ENCODE measurements at regions not wholly inside any gene's neighbourhood (a gene's known extent, or its start where the extent isn't known, plus 50 kb on each side); places are given as distances from the start of the nearest gene placed in this dataset.

DNA sequence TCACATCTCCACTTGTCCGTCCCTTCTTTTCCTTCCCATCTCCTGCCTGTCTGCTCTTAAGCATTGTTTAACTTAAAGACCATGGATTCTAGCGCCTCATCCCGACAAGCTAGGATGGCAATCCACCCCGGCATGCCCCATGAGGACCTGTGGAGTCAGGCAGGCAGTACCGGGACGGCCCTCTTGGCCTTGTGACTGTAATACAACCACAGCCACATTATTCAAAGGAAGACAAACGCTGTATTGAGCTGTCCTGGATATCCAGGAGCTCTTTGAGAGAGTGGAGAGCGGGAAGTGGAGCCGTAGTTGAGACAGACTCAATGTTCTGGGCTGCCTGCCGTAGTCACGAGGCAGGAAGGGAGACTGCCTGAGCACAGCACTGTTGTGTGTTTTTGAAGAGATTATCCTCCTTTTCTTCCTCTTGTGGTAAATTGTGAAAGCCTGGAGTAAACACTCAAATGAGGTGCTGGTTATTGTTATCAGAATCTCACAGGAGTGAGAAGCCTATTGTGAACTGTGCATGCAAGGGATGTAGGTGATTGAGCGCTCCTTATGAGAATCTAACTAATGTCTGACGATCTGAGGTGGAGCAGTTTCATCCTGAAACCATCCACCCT, 929.8 kb upstream of the CNTNAP5 start:
- H3K9ac ChIP-seq (ENCODE audit: low read depth, low read length): no peak overlapping the region
- no peaks in the 10 kb centered on the region for H3K36me3 ChIP-seq (ENCODE audit: control insufficient read depth, insufficient read depth, low read length)
- H3K4me3 ChIP-seq (ENCODE audit: low read depth, low read length): no peak overlapping the region
- H3K9me3 ChIP-seq (ENCODE audit: control insufficient read depth, insufficient read depth, low read length): no peaks in the 10 kb centered on the region
- H3K4me1 ChIP-seq (ENCODE audit: control insufficient read depth, insufficient read depth, low read length): no peaks in the 10 kb centered on the region
- no peaks in the 10 kb centered on the region for H3K27me3 ChIP-seq (ENCODE audit: control insufficient read depth, insufficient read depth, low read length)

DNA sequence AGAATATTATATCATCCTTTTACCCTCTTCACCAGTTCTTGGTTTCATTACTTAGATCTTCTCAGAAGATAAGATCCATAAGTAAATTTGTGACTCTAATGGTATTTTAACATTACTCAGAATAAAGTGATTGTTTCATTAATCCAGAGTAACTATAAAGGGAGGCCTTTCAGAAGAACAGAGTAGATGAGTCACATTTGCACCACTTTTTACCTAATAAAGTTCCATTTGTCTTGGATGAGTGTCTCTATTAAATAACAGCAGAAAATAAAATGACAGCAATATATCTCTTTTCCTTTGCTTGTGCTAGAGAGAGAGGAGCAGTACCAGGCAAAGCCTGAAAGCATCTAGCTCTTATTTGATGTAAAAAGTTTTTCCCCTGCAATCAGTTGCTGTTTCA, 926.5 kb upstream of the CNTNAP5 start:
- Histone ChIP-seq H3K36me3 (ENCODE audit: control insufficient read depth, insufficient read depth, low read length) (no peaks in the 10 kb centered on the region), H3K9me3 (ENCODE audit: control insufficient read depth, insufficient read depth, low read length) (no peaks in the 10 kb centered on the region), H3K4me3 (ENCODE audit: low read depth, low read length) (no peak overlapping the region), H3K4me1 (ENCODE audit: control insufficient read depth, insufficient read depth, low read length) (no peaks in the 10 kb centered on the region), H3K27me3 (ENCODE audit: control insufficient read depth, insufficient read depth, low read length) (no peaks in the 10 kb centered on the region), H3K9ac (ENCODE audit: low read depth, low read length) (no peak overlapping the region)

GRCh38 chr2:123101434-123101833, 923.7 kb upstream of the CNTNAP5 start:
- Histone ChIP-seq H3K36me3 (ENCODE audit: control insufficient read depth, insufficient read depth, low read length) (no peaks in the 10 kb centered on the region), H3K4me1 (ENCODE audit: control insufficient read depth, insufficient read depth, low read length) (no peaks in the 10 kb centered on the region), H3K4me3 (ENCODE audit: low read depth, low read length) (no peak overlapping the region), H3K9ac (ENCODE audit: low read depth, low read length) (no peak overlapping the region), H3K27me3 (ENCODE audit: control insufficient read depth, insufficient read depth, low read length) (no peaks in the 10 kb centered on the region), H3K9me3 (ENCODE audit: control insufficient read depth, insufficient read depth, low read length) (no peaks in the 10 kb centered on the region)

- no peak overlapping the region for H3K9ac ChIP-seq (ENCODE audit: low read depth, low read length)
- no peaks in the 10 kb centered on the region for H3K9me3 ChIP-seq (ENCODE audit: control insufficient read depth, insufficient read depth, low read length)
- no peaks in the 10 kb centered on the region for H3K27me3 ChIP-seq (ENCODE audit: control insufficient read depth, insufficient read depth, low read length)
- H3K4me3 ChIP-seq (ENCODE audit: low read depth, low read length): no peak overlapping the region
- H3K36me3 ChIP-seq (ENCODE audit: control insufficient read depth, insufficient read depth, low read length): no peaks in the 10 kb centered on the region
- no peaks in the 10 kb centered on the region for H3K4me1 ChIP-seq (ENCODE audit: control insufficient read depth, insufficient read depth, low read length)
These were observed 921.2 kb upstream of the CNTNAP5 start for GRCh38 chr2:123103902-123104301.

- Histone ChIP-seq H3K9me3 (ENCODE audit: control insufficient read depth, insufficient read depth, low read length) (no peaks in the 10 kb centered on the region), H3K9ac (ENCODE audit: low read depth, low read length) (no peak overlapping the region), H3K4me3 (ENCODE audit: low read depth, low read length) (no peak overlapping the region), H3K27me3 (ENCODE audit: control insufficient read depth, insufficient read depth, low read length) (no peaks in the 10 kb centered on the region), H3K36me3 (ENCODE audit: control insufficient read depth, insufficient read depth, low read length) (no peaks in the 10 kb centered on the region), H3K4me1 (ENCODE audit: control insufficient read depth, insufficient read depth, low read length) (no peaks in the 10 kb centered on the region)
These were observed 908.5 kb upstream of the CNTNAP5 start for GRCh38 chr2:123116595-123116994.

GRCh38 chr2:123127236-123127635, 897.9 kb upstream of the CNTNAP5 start:
- Histone ChIP-seq H3K4me3 (ENCODE audit: low read depth, low read length) (no peak overlapping the region), H3K27me3 (ENCODE audit: control insufficient read depth, insufficient read depth, low read length) (no peaks in the 10 kb centered on the region), H3K9me3 (ENCODE audit: control insufficient read depth, insufficient read depth, low read length) (no peaks in the 10 kb centered on the region), H3K9ac (ENCODE audit: low read depth, low read length) (no peak overlapping the region), H3K4me1 (ENCODE audit: control insufficient read depth, insufficient read depth, low read length) (no peaks in the 10 kb centered on the region), H3K36me3 (ENCODE audit: control insufficient read depth, insufficient read depth, low read length) (no peaks in the 10 kb centered on the region)

DNA sequence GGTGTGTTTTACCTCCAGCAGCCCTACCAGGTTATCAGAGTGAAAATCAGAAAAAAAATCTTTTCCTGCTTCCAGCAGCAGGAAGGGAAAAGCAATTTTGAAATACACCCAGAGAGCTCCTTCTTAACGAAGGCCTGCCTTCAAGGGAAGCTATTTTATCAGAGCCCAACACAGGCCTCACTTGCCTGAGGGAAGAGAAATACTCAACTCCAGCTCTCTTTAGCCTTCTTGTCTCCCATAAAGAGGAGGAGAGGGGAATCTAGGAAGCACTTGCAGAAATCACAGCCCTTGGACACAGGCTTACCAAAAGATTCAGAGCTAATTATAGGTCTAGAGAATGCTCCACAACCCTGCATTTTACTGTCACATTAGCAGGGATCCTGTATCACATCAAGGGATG, 896.1 kb upstream of the CNTNAP5 start:
- no peaks in the 10 kb centered on the region for H3K36me3 ChIP-seq (ENCODE audit: control insufficient read depth, insufficient read depth, low read length)
- no peak overlapping the region for H3K4me3 ChIP-seq (ENCODE audit: low read depth, low read length)
- H3K9ac ChIP-seq (ENCODE audit: low read depth, low read length): no peak overlapping the region
- H3K4me1 ChIP-seq (ENCODE audit: control insufficient read depth, insufficient read depth, low read length): no peaks in the 10 kb centered on the region
- H3K27me3 ChIP-seq (ENCODE audit: control insufficient read depth, insufficient read depth, low read length): no peaks in the 10 kb centered on the region
- no peaks in the 10 kb centered on the region for H3K9me3 ChIP-seq (ENCODE audit: control insufficient read depth, insufficient read depth, low read length)

DNA sequence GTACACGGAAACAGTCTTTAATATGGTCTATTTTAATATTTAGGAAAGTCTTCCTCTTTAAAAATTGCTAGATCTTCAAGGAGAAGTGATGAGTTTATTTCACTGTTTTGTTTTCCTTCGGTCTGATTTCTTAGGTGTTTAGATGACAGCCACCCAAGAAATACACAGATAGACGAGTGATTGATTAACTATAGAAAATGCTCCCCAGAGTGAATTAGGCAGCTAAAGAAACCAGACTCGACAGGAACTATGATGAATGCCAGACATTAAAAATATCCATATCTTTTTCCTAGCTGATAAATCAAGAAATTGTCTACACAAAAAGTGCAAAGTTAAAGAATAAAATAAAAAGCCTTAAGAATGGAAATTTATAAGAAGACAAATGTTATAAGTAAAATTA, 888.7 kb upstream of the CNTNAP5 start:
- H3K36me3 ChIP-seq (ENCODE audit: control insufficient read depth, insufficient read depth, low read length): no peaks in the 10 kb centered on the region

GRCh38 chr2:123144082-123144481, 881.0 kb upstream of the CNTNAP5 start:
- Histone ChIP-seq H3K4me3 (ENCODE audit: low read depth, low read length) (no peak overlapping the region), H3K9ac (ENCODE audit: low read depth, low read length) (no peak overlapping the region), H3K9me3 (ENCODE audit: control insufficient read depth, insufficient read depth, low read length) (no peaks in the 10 kb centered on the region), H3K27me3 (ENCODE audit: control insufficient read depth, insufficient read depth, low read length) (no peaks in the 10 kb centered on the region), H3K4me1 (ENCODE audit: control insufficient read depth, insufficient read depth, low read length) (no peaks in the 10 kb centered on the region), H3K36me3 (ENCODE audit: control insufficient read depth, insufficient read depth, low read length) (no peaks in the 10 kb centered on the region)

More for the DNA sequence above, 888.7 kb upstream of the CNTNAP5 start:
- no peaks in the 10 kb centered on the region for H3K27me3 ChIP-seq (ENCODE audit: control insufficient read depth, insufficient read depth, low read length)
- no peak overlapping the region for H3K9ac ChIP-seq (ENCODE audit: low read depth, low read length)
- H3K4me1 ChIP-seq (ENCODE audit: control insufficient read depth, insufficient read depth, low read length): no peaks in the 10 kb centered on the region
- H3K4me3 ChIP-seq (ENCODE audit: low read depth, low read length): no peak overlapping the region
- H3K9me3 ChIP-seq (ENCODE audit: control insufficient read depth, insufficient read depth, low read length): no peaks in the 10 kb centered on the region

- Histone ChIP-seq H3K9me3 (ENCODE audit: control insufficient read depth, insufficient read depth, low read length) (no peaks in the 10 kb centered on the region), H3K36me3 (ENCODE audit: control insufficient read depth, insufficient read depth, low read length) (no peaks in the 10 kb centered on the region), H3K27me3 (ENCODE audit: control insufficient read depth, insufficient read depth, low read length) (no peaks in the 10 kb centered on the region), H3K9ac (ENCODE audit: low read depth, low read length) (no peak overlapping the region), H3K4me3 (ENCODE audit: low read depth, low read length) (no peak overlapping the region), H3K4me1 (ENCODE audit: control insufficient read depth, insufficient read depth, low read length) (no peaks in the 10 kb centered on the region)
These were observed 872.0 kb upstream of the CNTNAP5 start for GRCh38 chr2:123153041-123153440.

- Histone ChIP-seq H3K27me3 (ENCODE audit: control insufficient read depth, insufficient read depth, low read length) (no peaks in the 10 kb centered on the region), H3K36me3 (ENCODE audit: control insufficient read depth, insufficient read depth, low read length) (no peaks in the 10 kb centered on the region), H3K4me1 (ENCODE audit: control insufficient read depth, insufficient read depth, low read length) (no peaks in the 10 kb centered on the region), H3K9ac (ENCODE audit: low read depth, low read length) (no peak overlapping the region), H3K4me3 (ENCODE audit: low read depth, low read length) (no peak overlapping the region), H3K9me3 (ENCODE audit: control insufficient read depth, insufficient read depth, low read length) (no peaks in the 10 kb centered on the region)
These were observed 870.9 kb upstream of the CNTNAP5 start for GRCh38 chr2:123154195-123154594.

GRCh38 chr2:123157016-123157415, 868.1 kb upstream of the CNTNAP5 start:
- no peaks in the 10 kb centered on the region for H3K9me3 ChIP-seq (ENCODE audit: control insufficient read depth, insufficient read depth, low read length)
- H3K9ac ChIP-seq (ENCODE audit: low read depth, low read length): no peak overlapping the region
- H3K36me3 ChIP-seq (ENCODE audit: control insufficient read depth, insufficient read depth, low read length): no peaks in the 10 kb centered on the region
- H3K27me3 ChIP-seq (ENCODE audit: control insufficient read depth, insufficient read depth, low read length): no peaks in the 10 kb centered on the region
- H3K4me3 ChIP-seq (ENCODE audit: low read depth, low read length): no peak overlapping the region
- H3K4me1 ChIP-seq (ENCODE audit: control insufficient read depth, insufficient read depth, low read length): peaks cover 3% of the 10 kb centered on the region

All from iPS-15b (cell line).